ENCODE measurements at regions not wholly inside any gene's neighbourhood (a gene's known extent, or its start where the extent isn't known, plus 50 kb on each side); places are given as distances from the start of the nearest gene placed in this dataset.

DNA sequence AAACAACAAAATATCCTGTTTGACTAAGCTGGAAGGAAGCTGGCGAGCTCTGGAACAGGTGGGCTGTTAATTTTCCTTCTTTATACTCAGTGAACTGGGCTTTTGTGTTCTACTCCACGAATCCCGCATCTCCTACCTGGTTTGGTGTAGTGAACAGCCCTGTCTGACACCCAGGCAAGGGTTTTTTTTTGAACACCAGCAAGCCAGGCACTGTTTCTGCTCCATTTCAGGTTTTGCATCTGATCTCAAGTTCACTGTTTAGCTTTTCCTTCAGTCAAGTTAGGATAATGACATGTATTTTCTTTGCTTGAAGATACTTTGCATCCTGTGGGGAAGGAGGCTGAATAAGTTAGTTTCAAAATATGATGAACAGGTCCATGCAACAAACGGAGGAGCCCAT lies 204.5 kb downstream of the SEMA6A start:
- TF ChIP-seq, protein P1, sequence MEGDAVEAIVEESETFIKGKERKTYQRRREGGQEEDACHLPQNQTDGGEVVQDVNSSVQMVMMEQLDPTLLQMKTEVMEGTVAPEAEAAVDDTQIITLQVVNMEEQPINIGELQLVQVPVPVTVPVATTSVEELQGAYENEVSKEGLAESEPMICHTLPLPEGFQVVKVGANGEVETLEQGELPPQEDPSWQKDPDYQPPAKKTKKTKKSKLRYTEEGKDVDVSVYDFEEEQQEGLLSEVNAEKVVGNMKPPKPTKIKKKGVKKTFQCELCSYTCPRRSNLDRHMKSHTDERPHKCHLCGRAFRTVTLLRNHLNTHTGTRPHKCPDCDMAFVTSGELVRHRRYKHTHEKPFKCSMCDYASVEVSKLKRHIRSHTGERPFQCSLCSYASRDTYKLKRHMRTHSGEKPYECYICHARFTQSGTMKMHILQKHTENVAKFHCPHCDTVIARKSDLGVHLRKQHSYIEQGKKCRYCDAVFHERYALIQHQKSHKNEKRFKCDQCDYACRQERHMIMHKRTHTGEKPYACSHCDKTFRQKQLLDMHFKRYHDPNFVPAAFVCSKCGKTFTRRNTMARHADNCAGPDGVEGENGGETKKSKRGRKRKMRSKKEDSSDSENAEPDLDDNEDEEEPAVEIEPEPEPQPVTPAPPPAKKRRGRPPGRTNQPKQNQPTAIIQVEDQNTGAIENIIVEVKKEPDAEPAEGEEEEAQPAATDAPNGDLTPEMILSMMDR (IDR thresholded peaks at IDR 0.05): no peak
- Histone ChIP-seq H3K27ac (ENCODE audit: low read depth in 1 of 2, low read length in 2 of 2) (no peak overlapping the region), H3K9me3 (ENCODE audit: control insufficient read depth in 1 of 2, insufficient read depth in 1 of 2, low read length in 2 of 2) (no peaks in the 10 kb centered on the region), H3K27me3 (ENCODE audit: control insufficient read depth in 1 of 2, insufficient read depth in 2 of 2, low read length in 2 of 2) (no peaks in the 10 kb centered on the region), H3K4me1 (ENCODE audit: insufficient read depth, low read length) (no peaks in the 10 kb centered on the region), H3K4me3 (ENCODE audit: low read length) (no peak overlapping the region), H3K36me3 (ENCODE audit: insufficient read depth, low read length) (no peaks in the 10 kb centered on the region)
- Mint-ChIP-seq H3K4me3 (no peak overlapping the region), H3K27me3 (no peaks in the 10 kb centered on the region), H3K4me1 (ENCODE audit: low read depth) (peaks cover 34% of the 10 kb centered on the region), H3K9me3 (no peaks in the 10 kb centered on the region), H3K36me3 (ENCODE audit: low read depth) (peaks cover 14% of the 10 kb centered on the region), H3K27ac (no peak overlapping the region)
- no peak for ATAC-seq (ENCODE audit: poor library complexity)
- ChIA-PET CTCF (no interaction called here), POLR2A (no interaction called here)
- no peak for DNase-seq
- intact Hi-C loops (cut with DNase I, micrococcal nuclease): no loop called here

DNA sequence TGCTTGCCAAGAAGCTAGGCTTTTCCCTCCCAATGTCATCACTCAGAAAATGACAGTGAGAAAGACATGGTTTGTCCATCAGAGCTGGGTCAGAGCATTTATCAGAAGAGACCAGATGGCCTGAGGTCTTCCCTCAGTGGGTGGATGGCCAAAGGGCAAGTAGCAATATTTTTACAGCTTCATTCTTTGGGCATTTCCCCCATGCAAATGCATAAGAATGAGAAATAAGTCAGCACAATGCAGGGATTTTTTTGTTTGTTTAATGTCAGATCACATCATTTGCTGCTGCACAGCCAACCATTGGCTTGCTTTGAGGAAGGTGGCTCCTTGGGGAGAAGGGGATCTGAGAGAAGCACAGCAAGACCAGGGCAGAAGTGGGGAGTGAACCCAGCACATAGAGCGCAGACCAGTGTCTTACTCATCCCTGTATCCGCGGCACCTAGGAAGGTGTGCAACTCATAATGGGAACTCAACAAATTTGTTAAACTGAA lies 209.6 kb downstream of the SEMA6A start:
- Mint-ChIP-seq H3K27me3 (no peaks in the 10 kb centered on the region), H3K9me3 (no peaks in the 10 kb centered on the region), H3K36me3 (ENCODE audit: low read depth) (peaks cover 10% of the 10 kb centered on the region), H3K4me1 (ENCODE audit: low read depth) (peaks cover 15% of the 10 kb centered on the region), H3K27ac (no peak overlapping the region), H3K4me3 (no peak overlapping the region)
- TF ChIP-seq, protein P1 (IDR thresholded peaks at IDR 0.05): no peak
- POLR2A ChIA-PET: no interaction called here
- intact Hi-C loops (cut with DNase I, micrococcal nuclease): no loop called here
- Histone ChIP-seq H3K27ac (ENCODE audit: low read depth in 1 of 2, low read length in 2 of 2) (no peak overlapping the region), H3K4me3 (ENCODE audit: low read length) (no peak overlapping the region), H3K4me1 (ENCODE audit: insufficient read depth, low read length) (no peaks in the 10 kb centered on the region), H3K27me3 (ENCODE audit: control insufficient read depth in 1 of 2, insufficient read depth in 2 of 2, low read length in 2 of 2) (no peaks in the 10 kb centered on the region), H3K9me3 (ENCODE audit: control insufficient read depth in 1 of 2, insufficient read depth in 1 of 2, low read length in 2 of 2) (peaks cover 0 to 13% of the 10 kb centered on the region in 2 experiments), H3K36me3 (ENCODE audit: insufficient read depth, low read length) (no peaks in the 10 kb centered on the region)
- CTCF ChIA-PET: no interaction called here
- DNase-seq: no peak
- no peak for ATAC-seq (ENCODE audit: poor library complexity)

DNA sequence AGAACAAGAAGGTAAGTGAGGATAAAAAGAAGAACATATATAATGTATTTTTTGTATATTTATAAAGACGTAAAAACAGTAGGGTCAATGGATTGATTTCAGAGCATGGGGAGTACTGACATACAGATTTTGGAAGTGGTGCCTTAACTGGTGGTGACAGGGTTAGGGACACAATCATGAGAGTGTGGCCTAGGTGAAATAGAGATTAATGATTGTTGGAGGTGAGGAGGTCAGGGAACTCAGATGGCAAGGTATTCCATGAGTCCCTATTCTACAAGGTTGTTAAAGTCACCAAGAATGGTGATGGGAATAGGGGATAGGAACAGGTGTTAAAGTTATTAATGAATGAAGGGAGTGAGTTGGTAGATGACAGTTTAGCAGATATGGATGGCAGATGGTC lies 210.8 kb downstream of the SEMA6A start:
- peaks cover 2% of the 10 kb centered on the region for H3K4me1 Mint-ChIP-seq (ENCODE audit: low read depth)
- no peak overlapping the region for H3K27ac Mint-ChIP-seq
- ChIA-PET CTCF (no interaction called here), POLR2A (no interaction called here)
- H3K4me3 Mint-ChIP-seq: no peak overlapping the region
- no peak overlapping the region for H3K27ac ChIP-seq (ENCODE audit: low read depth in 1 of 2, low read length in 2 of 2)
- no peaks in the 10 kb centered on the region for H3K27me3 Mint-ChIP-seq
- H3K4me3 ChIP-seq (ENCODE audit: low read length): no peak overlapping the region
- H3K36me3 Mint-ChIP-seq (ENCODE audit: low read depth): peaks cover 18% of the 10 kb centered on the region
- ATAC-seq (ENCODE audit: poor library complexity) (no peak), DNase-seq (no peak)
- no peaks in the 10 kb centered on the region for H3K27me3 ChIP-seq (ENCODE audit: control insufficient read depth in 1 of 2, insufficient read depth in 2 of 2, low read length in 2 of 2)
- no peaks in the 10 kb centered on the region for H3K9me3 Mint-ChIP-seq
- H3K4me1 ChIP-seq (ENCODE audit: insufficient read depth, low read length): no peaks in the 10 kb centered on the region
- peaks cover 0 to 13% of the 10 kb centered on the region in 2 experiments for H3K9me3 ChIP-seq (ENCODE audit: control insufficient read depth in 1 of 2, insufficient read depth in 1 of 2, low read length in 2 of 2)
- TF ChIP-seq, protein P1 (IDR thresholded peaks at IDR 0.05): no peak
- intact Hi-C loops (cut with DNase I, micrococcal nuclease): no loop called here
- no peaks in the 10 kb centered on the region for H3K36me3 ChIP-seq (ENCODE audit: insufficient read depth, low read length)

Data from CD4-positive, alpha-beta T cell (primary cell).